WTC11 (cell line): ENCODE measurements at regions not wholly inside any gene's neighbourhood (a gene's known extent, or its start where the extent isn't known, plus 50 kb on each side); places are given as distances from the start of the nearest gene placed in this dataset.

Experiments used
- ATAC-seq: fragments of 200-7000 bp; cut with Tn5 transposase; 2 replicates; pipeline ENCODE4 v1.10.0; 2021; ENCODE audit warnings: mild to moderate bottlenecking, moderate library complexity
- CTCF ChIA-PET: fragments of 300-600 bp; sonication (Branson Sonifier 250); formaldehyde crosslinking; loops from one replicate; lab custom pipeline; 2021; ENCODE audit warnings: antibody characterized with exemption; lab: Charles Lee
- POLR2A ChIA-PET: fragments of 350-600 bp; sonication (Branson Sonifier 250); formaldehyde crosslinking; loops from one replicate; lab custom pipeline; 2021; ENCODE audit warnings: antibody characterized with exemption; lab: Charles Lee
- DNase-seq: peaks from one replicate; pipeline ENCODE4 v3.0.0; 2021; ENCODE audit warnings: low spot score
- H3K27ac Mint-ChIP-seq: 2 replicates; pipeline ENCODE4 v1.8.0; 2021; ENCODE audit warnings: mixed read lengths
- H3K27me3 Mint-ChIP-seq: 2 replicates; pipeline ENCODE4 v1.8.0; 2021; ENCODE audit warnings: low read depth, mild to moderate bottlenecking, moderate library complexity, mixed read lengths
- H3K36me3 Mint-ChIP-seq: 2 replicates; pipeline ENCODE4 v1.8.0; 2021; ENCODE audit warnings: mixed read lengths
- H3K4me1 Mint-ChIP-seq: 2 replicates; pipeline ENCODE4 v1.8.0; 2022; ENCODE audit warnings: mixed read lengths
- H3K4me3 Mint-ChIP-seq: 2 replicates; pipeline ENCODE4 v1.8.0; 2021; ENCODE audit warnings: mild to moderate bottlenecking, moderate library complexity, mixed read lengths
- H3K9me3 Mint-ChIP-seq: 2 replicates; pipeline ENCODE4 v1.8.0; 2021; ENCODE audit warnings: mixed read lengths
- AR ChIP-seq: fragments of 250-450 bp; sonication (Bioruptor Pico); IDR thresholded peaks from 2 replicates; pipeline ENCODE4 v1.9.0; 2021; ENCODE audit warnings: mild to moderate bottlenecking
- CBFB ChIP-seq: sonication (generic); formaldehyde crosslinking; IDR thresholded peaks from 2 replicates; pipeline ENCODE4 v1.8.1; 2022; ENCODE audit warnings: mild to moderate bottlenecking, low read depth, missing genetic modification reagents
- CREB1 ChIP-seq: sonication (generic); formaldehyde crosslinking; IDR thresholded peaks from 2 replicates; pipeline ENCODE4 v1.8.0; 2023; ENCODE audit warnings: mild to moderate bottlenecking, missing genetic modification reagents
- E2F1 ChIP-seq: sonication (generic); formaldehyde crosslinking; IDR thresholded peaks from 2 replicates; pipeline ENCODE4 v1.8.0; 2022; ENCODE audit warnings: mild to moderate bottlenecking, missing genetic modification reagents
- E2F4 ChIP-seq: sonication (generic); formaldehyde crosslinking; IDR thresholded peaks from 2 replicates; pipeline ENCODE4 v1.8.1; 2022; ENCODE audit warnings: low read depth, mild to moderate bottlenecking, moderate library complexity, missing genetic modification reagents, borderline replicate concordance
- ELF4 ChIP-seq: sonication (generic); formaldehyde crosslinking; IDR thresholded peaks from 2 replicates; pipeline ENCODE4 v1.8.1; 2022; ENCODE audit warnings: low read depth, mild to moderate bottlenecking, moderate library complexity, missing genetic modification reagents
- MLX ChIP-seq: sonication (generic); formaldehyde crosslinking; IDR thresholded peaks from 2 replicates; pipeline ENCODE4 v1.8.1; 2023; ENCODE audit warnings: mild to moderate bottlenecking, missing genetic modification reagents, moderate library complexity
- NR1H2 ChIP-seq: sonication (generic); formaldehyde crosslinking; IDR thresholded peaks from 2 replicates; pipeline ENCODE4 v1.9.0; 2021; ENCODE audit warnings: mild to moderate bottlenecking, moderate library complexity, missing genetic modification reagents
- NR2C2 ChIP-seq: sonication (generic); formaldehyde crosslinking; IDR thresholded peaks from 2 replicates; pipeline ENCODE4 v1.8.0; 2022; ENCODE audit warnings: mild to moderate bottlenecking, missing genetic modification reagents
- RELA ChIP-seq: sonication (generic); formaldehyde crosslinking; IDR thresholded peaks from 2 replicates; pipeline ENCODE4 v1.8.1; 2022; ENCODE audit warnings: missing genetic modification reagents, mild to moderate bottlenecking, borderline replicate concordance
- TEAD1 ChIP-seq: sonication (generic); formaldehyde crosslinking; IDR thresholded peaks from 2 replicates; pipeline ENCODE4 v1.8.0; 2022; ENCODE audit warnings: mild to moderate bottlenecking, missing genetic modification reagents
- TEAD4 ChIP-seq: sonication (generic); formaldehyde crosslinking; IDR thresholded peaks from 2 replicates; pipeline ENCODE4 v1.8.0; 2022; ENCODE audit warnings: mild to moderate bottlenecking, missing genetic modification reagents
- USF2 ChIP-seq: sonication (generic); formaldehyde crosslinking; IDR thresholded peaks from 2 replicates; pipeline ENCODE4 v1.8.1; 2023; ENCODE audit warnings: mild to moderate bottlenecking, missing genetic modification reagents, moderate library complexity
- ZBTB43 ChIP-seq: sonication (generic); formaldehyde crosslinking; IDR thresholded peaks from 2 replicates; pipeline ENCODE4 v1.8.1; 2023; ENCODE audit warnings: mild to moderate bottlenecking, missing genetic modification reagents
- ZMAT4 ChIP-seq: fragments of 250-450 bp; sonication (Bioruptor Pico); IDR thresholded peaks from 2 replicates; pipeline ENCODE4 v1.9.0; 2021; ENCODE audit warnings: mild to moderate bottlenecking
- ZNF121 ChIP-seq: sonication (generic); formaldehyde crosslinking; IDR thresholded peaks from 2 replicates; pipeline ENCODE4 v1.8.0; 2023; ENCODE audit warnings: missing genetic modification reagents
- ZNF263 ChIP-seq: sonication (generic); formaldehyde crosslinking; IDR thresholded peaks from 2 replicates; pipeline ENCODE4 v1.8.1; 2022; ENCODE audit warnings: low read depth, mild to moderate bottlenecking, moderate library complexity, missing genetic modification reagents
- ZNF396 ChIP-seq: fragments of 250-450 bp; sonication (Bioruptor Pico); IDR thresholded peaks from 2 replicates; pipeline ENCODE4 v1.8.0; 2021; ENCODE audit warnings: mild to moderate bottlenecking, moderate library complexity, borderline replicate concordance
- ZNF423 ChIP-seq: fragments of 250-450 bp; sonication (Bioruptor Pico); IDR thresholded peaks from 2 replicates; pipeline ENCODE4 v2.1.2; 2022; ENCODE audit warnings: mild to moderate bottlenecking, moderate library complexity
- ZNF425 ChIP-seq: fragments of 250-450 bp; sonication (Bioruptor Pico); conservative IDR thresholded peaks from 2 replicates; pipeline ENCODE4 v1.9.0; 2021; ENCODE audit warnings: mild to moderate bottlenecking
- ZSCAN18 ChIP-seq: fragments of 250-450 bp; sonication (Bioruptor Pico); IDR thresholded peaks from 2 replicates; pipeline ENCODE4 v2.1.2; 2022; ENCODE audit warnings: mild to moderate bottlenecking, moderate library complexity

GRCh38 chr11:57083641-57084385, 95.1 kb downstream of the OR5AK2 start:
- H3K27me3 Mint-ChIP-seq = no peaks in the 10 kb centered on the region
- ChIA-PET CTCF (interaction anchor here (2.0 kb wide), 1 partner anchor 165 kb away, joined by 7 read pairs; no protein-coding TSS in a partner anchor), POLR2A (no interaction called here)
- peaks cover 9% of the 10 kb centered on the region for H3K4me1 Mint-ChIP-seq
- H3K27ac Mint-ChIP-seq = no peak overlapping the region
- ATAC-seq (no peak), DNase-seq (no peak)
- H3K4me3 Mint-ChIP-seq = no peak overlapping the region
- H3K36me3 Mint-ChIP-seq = no peaks in the 10 kb centered on the region
- peaks cover 16% of the 10 kb centered on the region for H3K9me3 Mint-ChIP-seq
- TF ChIP-seq E2F1 (CRISPR knock-in tag) (no peak), TEAD4 (CRISPR knock-in tag) (no peak), AR (CRISPR knock-in tag) (no peak), NR1H2 (CRISPR knock-in tag) (no peak), CBFB (CRISPR knock-in tag) (no peak), ZNF425 (CRISPR knock-in tag) (no peak), ZNF263 (CRISPR knock-in tag) (no peak), TEAD1 (CRISPR knock-in tag) (no peak), ZBTB43 (CRISPR knock-in tag) (no peak), ZNF396 (CRISPR knock-in tag) (no peak), CREB1 (CRISPR knock-in tag) (no peak)

- Mint-ChIP-seq H3K4me1 (peaks cover 9% of the 10 kb centered on the region), H3K36me3 (no peaks in the 10 kb centered on the region), H3K27ac (no peak overlapping the region), H3K4me3 (no peak overlapping the region), H3K9me3 (peaks cover 10% of the 10 kb centered on the region), H3K27me3 (no peaks in the 10 kb centered on the region)
- no peak for ATAC-seq
- CTCF ChIA-PET = interaction anchor here (0.7 to 1.3 kb wide), 2 partner anchors 163 to 1438 kb away, joined by 3 to 4 read pairs; no protein-coding TSS in a partner anchor
- DNase-seq = no peak
- POLR2A ChIA-PET = no interaction called here
- TF ChIP-seq ZMAT4 (CRISPR knock-in tag) (no peak), USF2 (CRISPR knock-in tag) (no peak), E2F4 (CRISPR knock-in tag) (no peak), NR2C2 (CRISPR knock-in tag) (no peak), ELF4 (CRISPR knock-in tag) (no peak), ZNF121 (CRISPR knock-in tag) (no peak), MLX (CRISPR knock-in tag) (no peak), RELA (CRISPR knock-in tag) (no peak), ZNF423 (CRISPR knock-in tag) (no peak), ZSCAN18 (CRISPR knock-in tag) (no peak)
These were observed 96.1 kb upstream of the LRRC55 start for GRCh38 chr11:57085611-57086010.
